Keratinocyte (primary cell): ENCODE measurements at regions not wholly inside any gene's neighbourhood (a gene's known extent, or its start where the extent isn't known, plus 50 kb on each side); places are given as distances from the start of the nearest gene placed in this dataset.
"Not testable (repeated sequence)": the region's sequence is repeated elsewhere in the genome, so short reads cannot be mapped to it uniquely, and the experiment has no call there.

Experiments used
- DNase-seq: peaks from one replicate; pipeline ENCODE4 v3.0.0-alpha.2; 2011; ENCODE audit warnings: low read depth, missing footprints, low spot score
- FAIRE-seq: peaks from 2 replicates; lab custom pipeline; 2011; peaks lifted over from hg19 to GRCh38; lab: Jason Lieb, UNC
- H2AFZ ChIP-seq: 2 replicates; pipeline ENCODE4 v1.6.0; 2012; ENCODE audit warnings: low read length, control low read depth, inconsistent platforms; ENCODE audit not compliant: control insufficient read depth
- H3K27ac ChIP-seq: 2 replicates; pipeline ENCODE4 v1.5.1; 2011; ENCODE audit warnings: low read length; ENCODE audit not compliant: control insufficient read depth, insufficient read depth
- H3K27me3 ChIP-seq: 3 replicates; pipeline ENCODE4 v1.6.0; 2011; ENCODE audit warnings: low read length; ENCODE audit not compliant: control insufficient read depth, insufficient read depth; ENCODE audit errors: extremely low read depth
- H3K36me3 ChIP-seq, 2 experiments: 2 replicates in 1 of 2; 3 replicates in 1 of 2; pipeline ENCODE4 v1.5.1; 2011; ENCODE audit warnings: low read length in 2 of 2, mild to moderate bottlenecking in 1 of 2; ENCODE audit not compliant: control insufficient read depth in 2 of 2, insufficient read depth in 2 of 2; ENCODE audit errors: extremely low read depth in 1 of 2
- H3K4me1 ChIP-seq: 3 replicates; pipeline ENCODE4 v1.5.1; 2011; ENCODE audit warnings: low read length; ENCODE audit not compliant: control insufficient read depth, insufficient read depth; ENCODE audit errors: extremely low read depth
- H3K4me2 ChIP-seq: 3 replicates; pipeline ENCODE4 v1.6.0; 2011; ENCODE audit warnings: low read depth, low read length; ENCODE audit not compliant: control insufficient read depth, insufficient read depth; ENCODE audit errors: extremely low read depth
- H3K4me3 ChIP-seq, 3 experiments: fragments of 200-600 bp in 1 of 3; sonication (generic) in 1 of 3; 2 replicates in 2 of 3; 3 replicates in 1 of 3; pipeline ENCODE4 v1.5.1; 2011 to 2016; ENCODE audit warnings: low read length in 3 of 3, mild to moderate bottlenecking in 3 of 3, control low read depth in 2 of 3, inconsistent platforms in 1 of 3, low read depth in 1 of 3, mixed read lengths in 1 of 3, mixed run types in 1 of 3, moderate library complexity in 1 of 3; ENCODE audit not compliant: control insufficient read depth in 2 of 3, insufficient read depth in 2 of 3; ENCODE audit errors: extremely low read depth in 1 of 3
- H3K79me2 ChIP-seq: 2 replicates; pipeline ENCODE4 v1.6.0; 2012; ENCODE audit warnings: low read length; ENCODE audit not compliant: control insufficient read depth, insufficient read depth
- H3K9ac ChIP-seq: 3 replicates; pipeline ENCODE4 v1.6.0; 2011; ENCODE audit warnings: low read length; ENCODE audit not compliant: control insufficient read depth, insufficient read depth; ENCODE audit errors: extremely low read depth
- H3K9me1 ChIP-seq: 3 replicates; pipeline ENCODE4 v1.6.0; 2011; ENCODE audit warnings: low read length; ENCODE audit not compliant: control insufficient read depth, insufficient read depth; ENCODE audit errors: extremely low read depth
- H3K9me3 ChIP-seq: 2 replicates; pipeline ENCODE4 v1.5.1; 2012; ENCODE audit warnings: low read depth, low read length; ENCODE audit not compliant: control insufficient read depth
- H4K20me1 ChIP-seq: 3 replicates; pipeline ENCODE4 v1.6.0; 2011; ENCODE audit warnings: low read length; ENCODE audit not compliant: control insufficient read depth, insufficient read depth; ENCODE audit errors: extremely low read depth
- CTCF ChIP-seq, 3 experiments: IDR thresholded peaks in 1 of 3; conservative IDR thresholded peaks in 1 of 3; optimal IDR thresholded peaks in 1 of 3; 2 replicates in 2 of 3; 3 replicates in 1 of 3; pipeline versions ENCODE3 to v1.5.1; 2011; ENCODE audit warnings: low read length in 3 of 3, mild to moderate bottlenecking in 3 of 3, moderate library complexity in 2 of 3, control low read depth in 1 of 3, inconsistent platforms in 1 of 3; ENCODE audit not compliant: insufficient read depth in 2 of 3; ENCODE audit errors: extremely low read depth in 1 of 3
- EZH2 ChIP-seq: IDR thresholded peaks from one replicate; pipeline ENCODE4 v1.6.1; 2012; ENCODE audit warnings: inconsistent platforms, mild to moderate bottlenecking, low read length, moderate library complexity
- dilution Hi-C: fragments of 300-500 bp; cut with MboI; formaldehyde crosslinking; loops from one replicate; pipeline ENCODE4 v1.7.0; 2020; ENCODE audit warnings: low sequenced_read_pairs; ENCODE audit not compliant: extremely low pct_ligation_motif_present

DNA sequence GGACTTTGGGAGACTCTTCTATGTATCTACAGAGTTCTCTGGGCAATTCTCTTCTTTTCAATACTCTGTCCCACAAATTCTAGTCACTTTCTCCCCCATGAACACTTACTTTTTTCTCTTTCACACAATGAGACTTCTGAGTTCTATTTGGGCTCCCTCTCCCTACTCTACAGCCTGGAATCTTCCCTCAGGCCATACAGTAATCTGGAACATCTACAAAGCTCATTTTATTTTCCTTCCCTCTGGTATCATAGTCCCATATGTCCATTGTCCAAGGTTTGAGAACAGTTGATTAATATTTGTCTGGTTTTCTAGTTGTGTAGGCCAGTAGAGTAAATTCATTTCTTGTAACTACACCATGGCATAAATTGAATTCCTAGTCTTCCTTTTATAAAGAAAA is 544.6 kb upstream of the RAG2 start:
- Histone ChIP-seq H3K4me2 (no peak overlapping the region), H3K4me1 (no peaks in the 10 kb centered on the region), H2AFZ (no peak overlapping the region), H3K27ac (no peak overlapping the region), H3K36me3 (no peaks in the 10 kb centered on the region), H3K4me3 (no peak overlapping the region), H3K9ac (no peak overlapping the region), H3K79me2 (no peaks in the 10 kb centered on the region), H3K9me1 (no peaks in the 10 kb centered on the region), H3K9me3 (no peaks in the 10 kb centered on the region), H3K27me3 (no peaks in the 10 kb centered on the region), H4K20me1 (no peaks in the 10 kb centered on the region)
- FAIRE-seq (no peak), DNase-seq (no peak)
- TF ChIP-seq EZH2 (no peak), CTCF (optimal IDR thresholded peaks at IDR 0.05 in 1 of 3, IDR thresholded peaks at IDR 0.05 in 1 of 3, conservative IDR thresholded peaks at IDR 0.05 in 1 of 3; ENCODE audit: extremely low read depth in 1 of 3, insufficient read depth in 2 of 3, low read length in 3 of 3) (no peak)
- dilution Hi-C loops: no loop called here

DNA sequence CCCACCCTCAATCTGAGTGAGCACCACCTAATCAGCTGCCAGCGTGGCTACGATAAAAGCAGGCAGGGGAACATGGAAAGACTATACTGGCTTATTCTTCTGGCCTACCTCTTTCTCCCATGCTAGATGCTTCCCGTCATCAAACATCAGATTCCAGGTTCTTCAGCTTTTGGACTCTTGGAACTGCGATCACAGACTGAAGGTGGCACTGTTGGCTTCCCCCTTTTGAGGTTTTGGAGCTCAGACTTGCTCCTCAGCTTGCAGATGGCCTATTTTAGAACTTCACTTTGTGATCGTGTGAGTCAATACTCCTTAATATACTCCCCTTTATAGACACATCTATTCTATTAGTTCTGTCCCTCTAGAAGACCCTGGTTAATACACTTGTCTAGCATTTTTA is 543.7 kb upstream of the RAG2 start:
- dilution Hi-C loops: no loop called here
- TF ChIP-seq CTCF (optimal IDR thresholded peaks at IDR 0.05 in 1 of 3, IDR thresholded peaks at IDR 0.05 in 1 of 3, conservative IDR thresholded peaks at IDR 0.05 in 1 of 3; ENCODE audit: extremely low read depth in 1 of 3, insufficient read depth in 2 of 3, low read length in 3 of 3): no peak
- TF ChIP-seq EZH2: no peak
- Histone ChIP-seq H4K20me1 (no peaks in the 10 kb centered on the region), H3K9me3 (no peaks in the 10 kb centered on the region), H3K27me3 (no peaks in the 10 kb centered on the region), H3K9me1 (no peaks in the 10 kb centered on the region), H3K27ac (no peak overlapping the region), H2AFZ (no peak overlapping the region), H3K9ac (no peak overlapping the region), H3K4me1 (no peaks in the 10 kb centered on the region), H3K36me3 (no peaks in the 10 kb centered on the region), H3K4me3 (no peak overlapping the region), H3K4me2 (no peak overlapping the region), H3K79me2 (no peaks in the 10 kb centered on the region)
- no peak for DNase-seq
- FAIRE-seq: no peak

DNA sequence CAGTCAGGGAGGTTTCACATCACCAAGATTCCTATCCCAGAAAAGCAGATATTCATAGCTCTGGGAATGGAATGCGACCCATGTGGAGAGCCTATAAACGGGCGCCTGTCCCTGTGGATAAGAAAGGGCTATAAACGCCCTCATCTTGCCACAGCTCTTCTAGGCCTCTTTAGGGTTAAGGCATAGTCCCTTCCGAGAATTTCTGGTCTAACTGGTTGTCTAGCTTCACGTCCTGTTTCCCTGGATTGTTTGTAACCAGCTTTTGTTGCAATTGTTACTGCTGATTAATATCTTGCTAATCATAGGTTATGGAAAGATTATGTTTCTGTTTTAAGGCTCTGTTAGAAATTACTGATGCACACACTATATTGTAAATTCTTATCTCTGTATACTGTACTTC is 537.6 kb upstream of the RAG2 start:
- H3K36me3 ChIP-seq, FAIRE-seq, H4K20me1 ChIP-seq, H3K27ac ChIP-seq, H3K9ac ChIP-seq, DNase-seq, H3K79me2 ChIP-seq, H3K9me1 ChIP-seq, dilution Hi-C loops, H3K27me3 ChIP-seq, H3K4me1 ChIP-seq, H3K9me3 ChIP-seq, H3K4me2 ChIP-seq, H3K4me3 ChIP-seq, H2AFZ ChIP-seq: not testable (repeated sequence)
